ENCODE measurements at regions not wholly inside any gene's neighbourhood (a gene's known extent, or its start where the extent isn't known, plus 50 kb on each side); places are given as distances from the start of the nearest gene placed in this dataset.

- H3K4me3 ChIP-seq (ENCODE audit: low read depth, low read length): no peak overlapping the region
- DNase-seq (ENCODE audit: low read depth): no peak
- no peak for TF ChIP-seq CTCF (IDR thresholded peaks at IDR 0.05; ENCODE audit: control insufficient read depth, extremely low read depth, insufficient read depth)
Observed at GRCh38 chr5:39652036-39652435, 227.3 kb upstream of the DAB2 start.

- TF ChIP-seq CTCF (IDR thresholded peaks at IDR 0.05; ENCODE audit: control insufficient read depth, extremely low read depth, insufficient read depth): no peak
- DNase-seq (ENCODE audit: low read depth): no peak
- H3K4me3 ChIP-seq (ENCODE audit: low read depth, low read length): no peak overlapping the region
Observed at GRCh38 chr5:39650008-39650762, 225.4 kb upstream of the DAB2 start.

- peak; percentile 48 for TF ChIP-seq CTCF (IDR thresholded peaks at IDR 0.05; ENCODE audit: control insufficient read depth, extremely low read depth, insufficient read depth)
- DNase-seq (ENCODE audit: low read depth): no peak
- no peak overlapping the region for H3K4me3 ChIP-seq (ENCODE audit: low read depth, low read length)
Observed at GRCh38 chr5:39648848-39649227, 224.1 kb upstream of the DAB2 start.

- no peak for TF ChIP-seq CTCF (IDR thresholded peaks at IDR 0.05; ENCODE audit: control insufficient read depth, extremely low read depth, insufficient read depth)
- H3K4me3 ChIP-seq (ENCODE audit: low read depth, low read length): no peak overlapping the region
- DNase-seq (ENCODE audit: low read depth): no peak
Observed at GRCh38 chr5:39648085-39648847, 223.5 kb upstream of the DAB2 start.

GRCh38 chr5:39640552-39640951, 215.8 kb upstream of the DAB2 start:
- TF ChIP-seq CTCF (IDR thresholded peaks at IDR 0.05; ENCODE audit: control insufficient read depth, extremely low read depth, insufficient read depth): no peak
- H3K4me3 ChIP-seq (ENCODE audit: low read depth, low read length): no peak overlapping the region
- no peak for DNase-seq (ENCODE audit: low read depth)

GRCh38 chr5:39639618-39640089, 214.9 kb upstream of the DAB2 start:
- no peak overlapping the region for H3K4me3 ChIP-seq (ENCODE audit: low read depth, low read length)
- peak; percentile 67 for DNase-seq (ENCODE audit: low read depth)
- no peak for TF ChIP-seq CTCF (IDR thresholded peaks at IDR 0.05; ENCODE audit: control insufficient read depth, extremely low read depth, insufficient read depth)

Measured in LNCaP clone FGC (cell line).